PC-3 (cell line): ENCODE measurements at regions not wholly inside any gene's neighbourhood (a gene's known extent, or its start where the extent isn't known, plus 50 kb on each side); places are given as distances from the start of the nearest gene placed in this dataset.

Experiments
- ATAC-seq: fragments of 200-7000 bp; cut with Tn5 transposase; 2 replicates; pipeline ENCODE4 v1.9.1; 2020; ENCODE audit warnings: mild to moderate bottlenecking, moderate library complexity
- BruUV-seq: library from RNA; stranded (reverse); fragments of 400-500 nt; replicated peaks from 2 replicates; lab custom pipeline; 2021; lab: Mats Ljungman, UMichigan
- CTCF ChIA-PET: fragments of 300-600 bp; sonication (Branson Sonifier 250); formaldehyde crosslinking; loops from one replicate; lab custom pipeline; 2022; ENCODE audit warnings: antibody characterized with exemption; lab: Charles Lee
- POLR2A ChIA-PET: fragments of 300-600 bp; sonication (Branson Sonifier 250); formaldehyde crosslinking; loops from one replicate; lab custom pipeline; 2022; ENCODE audit warnings: antibody characterized with exemption; ENCODE audit not compliant: unreplicated experiment; lab: Charles Lee
- DNase-seq: peaks from one replicate; pipeline ENCODE4 v3.0.0-alpha.2; 2015
- H2AFZ ChIP-seq: fragments of 300-600 bp; sonication (generic); 2 replicates; pipeline ENCODE4 v1.6.0; 2016; ENCODE audit warnings: antibody characterized with exemption, low read length
- H3F3A ChIP-seq: fragments of 300-600 bp; sonication (generic); one replicate; pipeline ENCODE4 v1.6.0; 2017; ENCODE audit warnings: antibody characterized with exemption, low read length, control low read depth, mild to moderate bottlenecking; ENCODE audit not compliant: unreplicated experiment
- H3K27ac ChIP-seq: fragments of 300-600 bp; sonication (generic); 2 replicates; pipeline ENCODE4 v1.5.1; 2016; ENCODE audit warnings: mild to moderate bottlenecking, low read length
- H3K27me3 ChIP-seq: fragments of 300-600 bp; sonication (generic); 2 replicates; pipeline ENCODE4 v1.6.1; 2016; ENCODE audit warnings: low read length, mixed read lengths
- H3K36me3 ChIP-seq: fragments of 300-600 bp; sonication (generic); 2 replicates; pipeline ENCODE4 v1.6.1; 2016; ENCODE audit warnings: low read depth, mixed run types, low read length, mixed read lengths
- H3K4me1 ChIP-seq: fragments of 300-600 bp; sonication (generic); 2 replicates; pipeline ENCODE4 v1.5.1; 2016; ENCODE audit warnings: low read length; ENCODE audit not compliant: insufficient read depth
- H3K4me2 ChIP-seq: fragments of 300-600 bp; sonication (generic); 2 replicates; pipeline ENCODE4 v1.6.0; 2016; ENCODE audit warnings: low read length
- H3K4me3 ChIP-seq: fragments of 300-600 bp; sonication (generic); 2 replicates; pipeline ENCODE4 v1.5.1; 2016; ENCODE audit warnings: mild to moderate bottlenecking, low read length, mixed read lengths
- H3K79me2 ChIP-seq: fragments of 300-600 bp; sonication (generic); 2 replicates; pipeline ENCODE4 v1.6.1; 2017; ENCODE audit warnings: low read length, mixed read lengths
- H3K9ac ChIP-seq: fragments of 300-600 bp; sonication (generic); 2 replicates; pipeline ENCODE4 v1.6.0; 2016; ENCODE audit warnings: mild to moderate bottlenecking, low read length
- H3K9me2 ChIP-seq: fragments of 300-600 bp; sonication (generic); replicated peaks from 2 replicates; pipeline ENCODE4 v1.6.1; 2016; ENCODE audit warnings: mixed run types, low read length, mixed read lengths
- H3K9me3 ChIP-seq: fragments of 300-600 bp; sonication (generic); 2 replicates; pipeline ENCODE4 v1.6.1; 2016; ENCODE audit warnings: low read length, mixed read lengths
- H4K20me1 ChIP-seq: fragments of 300-600 bp; sonication (generic); 2 replicates; pipeline ENCODE4 v1.6.1; 2016; ENCODE audit warnings: low read length, mixed read lengths
- EZH2 ChIP-seq: fragments of 300-600 bp; sonication (generic); IDR thresholded peaks from one replicate; pipeline ENCODE4 v1.6.1; 2017; ENCODE audit warnings: antibody characterized with exemption, mild to moderate bottlenecking, low read length; ENCODE audit not compliant: unreplicated experiment
- EZH2phosphoT487 ChIP-seq: fragments of 300-600 bp; sonication (generic); IDR thresholded peaks from 2 replicates; pipeline ENCODE4 v1.6.1; 2018; ENCODE audit warnings: mild to moderate bottlenecking, antibody characterized with exemption, low read length, borderline replicate concordance
- intact Hi-C: fragments of 100-400 bp; cut with micrococcal nuclease; formaldehyde crosslinking; loops from 2 replicates; pipeline ENCODE4 v1.9.0; 2023
- TF ChIP-seq, protein P1 (sequence below): fragments of 300-600 bp; sonication (generic); conservative IDR thresholded peaks from 2 replicates; pipeline ENCODE4 v1.5.1; 2017; ENCODE audit warnings: antibody characterized with exemption, low read depth, mild to moderate bottlenecking, low read length

DNA sequence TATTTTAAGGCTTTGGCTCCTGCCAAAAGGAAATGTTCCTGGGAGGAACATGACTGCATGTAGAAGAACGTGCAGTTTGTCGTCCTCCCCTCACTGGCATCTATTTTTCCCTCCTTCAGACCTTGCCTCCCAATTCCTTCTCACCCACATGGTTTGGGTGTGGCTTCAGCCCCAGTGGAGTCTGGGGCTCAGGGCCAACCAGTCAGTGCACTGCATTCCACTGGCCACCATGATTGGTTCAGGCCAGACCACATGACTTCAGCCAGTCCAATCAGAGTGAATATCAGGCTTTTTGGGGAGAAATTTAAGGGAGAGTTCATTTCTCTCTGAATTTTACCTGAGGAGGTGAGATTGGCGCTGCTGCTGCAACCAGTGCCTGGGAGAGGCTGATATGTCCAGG is 171.6 kb downstream of the ZIC5 start:
- no peak overlapping the region for H3K4me2 ChIP-seq
- H3K4me3 ChIP-seq = no peak overlapping the region
- no peaks in the 10 kb centered on the region for H4K20me1 ChIP-seq
- H3F3A ChIP-seq = no peaks in the 10 kb centered on the region
- CTCF ChIA-PET = no interaction called here
- BruUV-seq = no TSS peak
- POLR2A ChIA-PET = no interaction called here
- H3K27me3 ChIP-seq = 0 out of 2 replicates have a peak, but pooled peaks cover 2% of the 10 kb centered on the region
- no peak overlapping the region for H3K27ac ChIP-seq
- TF ChIP-seq EZH2 = no peak
- TF ChIP-seq, protein P1, sequence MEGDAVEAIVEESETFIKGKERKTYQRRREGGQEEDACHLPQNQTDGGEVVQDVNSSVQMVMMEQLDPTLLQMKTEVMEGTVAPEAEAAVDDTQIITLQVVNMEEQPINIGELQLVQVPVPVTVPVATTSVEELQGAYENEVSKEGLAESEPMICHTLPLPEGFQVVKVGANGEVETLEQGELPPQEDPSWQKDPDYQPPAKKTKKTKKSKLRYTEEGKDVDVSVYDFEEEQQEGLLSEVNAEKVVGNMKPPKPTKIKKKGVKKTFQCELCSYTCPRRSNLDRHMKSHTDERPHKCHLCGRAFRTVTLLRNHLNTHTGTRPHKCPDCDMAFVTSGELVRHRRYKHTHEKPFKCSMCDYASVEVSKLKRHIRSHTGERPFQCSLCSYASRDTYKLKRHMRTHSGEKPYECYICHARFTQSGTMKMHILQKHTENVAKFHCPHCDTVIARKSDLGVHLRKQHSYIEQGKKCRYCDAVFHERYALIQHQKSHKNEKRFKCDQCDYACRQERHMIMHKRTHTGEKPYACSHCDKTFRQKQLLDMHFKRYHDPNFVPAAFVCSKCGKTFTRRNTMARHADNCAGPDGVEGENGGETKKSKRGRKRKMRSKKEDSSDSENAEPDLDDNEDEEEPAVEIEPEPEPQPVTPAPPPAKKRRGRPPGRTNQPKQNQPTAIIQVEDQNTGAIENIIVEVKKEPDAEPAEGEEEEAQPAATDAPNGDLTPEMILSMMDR = no peak
- TF ChIP-seq EZH2phosphoT487 = no peak
- H3K9me3 ChIP-seq = no peaks in the 10 kb centered on the region
- no peak overlapping the region for H3K9ac ChIP-seq
- no peaks in the 10 kb centered on the region for H3K4me1 ChIP-seq
- no peak for DNase-seq
- intact Hi-C loops = no loop called here
- H3K79me2 ChIP-seq = no peaks in the 10 kb centered on the region
- H3K9me2 ChIP-seq = no peaks in the 10 kb centered on the region
- no peak for ATAC-seq
- H2AFZ ChIP-seq = no peak overlapping the region
- H3K36me3 ChIP-seq = no peaks in the 10 kb centered on the region

DNA sequence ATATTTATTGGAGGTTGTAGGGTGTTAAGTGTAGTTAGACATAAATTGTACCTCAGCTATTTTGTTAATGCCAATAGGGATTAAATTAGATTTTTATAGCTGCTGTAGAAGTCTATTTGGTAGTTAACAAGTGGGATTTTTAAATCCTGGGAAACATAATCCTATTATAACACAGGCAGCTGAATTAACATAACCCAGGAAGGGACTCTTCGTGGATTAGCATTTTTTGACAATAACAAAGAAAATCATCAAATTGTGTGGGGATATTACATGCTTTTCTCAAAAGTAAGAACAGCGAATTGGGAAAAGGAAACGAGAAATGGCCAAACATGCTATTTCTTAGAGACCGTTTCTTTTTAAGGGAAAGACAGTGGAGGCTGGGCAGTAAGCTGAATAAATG is 172.8 kb downstream of the ZIC5 start:
- no peak overlapping the region for H3K9ac ChIP-seq
- no peak for ATAC-seq
- BruUV-seq = no TSS peak
- H3F3A ChIP-seq = no peaks in the 10 kb centered on the region
- H3K27me3 ChIP-seq = no peaks in the 10 kb centered on the region
- H3K79me2 ChIP-seq = no peaks in the 10 kb centered on the region
- no peak overlapping the region for H2AFZ ChIP-seq
- no peaks in the 10 kb centered on the region for H3K9me3 ChIP-seq
- POLR2A ChIA-PET = no interaction called here
- H3K4me3 ChIP-seq = no peak overlapping the region
- no peaks in the 10 kb centered on the region for H3K4me1 ChIP-seq
- H3K36me3 ChIP-seq = no peaks in the 10 kb centered on the region
- no peaks in the 10 kb centered on the region for H4K20me1 ChIP-seq
- no peak overlapping the region for H3K27ac ChIP-seq
- no peak overlapping the region for H3K4me2 ChIP-seq
- TF ChIP-seq EZH2phosphoT487 = no peak
- TF ChIP-seq, protein P1 = no peak
- TF ChIP-seq EZH2 = no peak
- intact Hi-C loops = no loop called here
- no peak for DNase-seq
- H3K9me2 ChIP-seq = no peaks in the 10 kb centered on the region
- CTCF ChIA-PET = no interaction called here

DNA sequence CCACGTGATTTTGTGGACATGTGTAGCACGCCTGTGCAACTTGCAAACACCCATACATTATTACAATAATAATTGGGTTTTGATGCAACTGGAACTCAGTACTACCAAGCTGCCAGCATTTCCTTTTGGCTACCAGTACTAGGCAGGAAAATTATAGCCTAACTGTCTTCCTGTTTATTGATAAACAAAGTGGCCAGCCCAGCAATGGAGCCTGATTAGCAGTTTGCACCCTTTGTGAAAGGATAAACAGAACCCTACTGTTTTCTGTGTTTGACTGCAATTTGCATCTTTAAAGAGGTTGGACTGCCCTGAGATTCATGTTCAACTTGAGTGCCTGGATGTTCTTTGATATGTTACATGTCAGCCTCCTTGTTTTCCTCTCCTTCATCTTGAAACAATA is 173.9 kb downstream of the ZIC5 start:
- no peaks in the 10 kb centered on the region for H3K36me3 ChIP-seq
- POLR2A ChIA-PET = no interaction called here

More for the DNA sequence above, 173.9 kb downstream of the ZIC5 start:
- H4K20me1 ChIP-seq = no peaks in the 10 kb centered on the region
- intact Hi-C loops = no loop called here
- no peak overlapping the region for H3K4me3 ChIP-seq
- no peak for DNase-seq
- no peak for ATAC-seq
- H3K9me3 ChIP-seq = no peaks in the 10 kb centered on the region
- CTCF ChIA-PET = no interaction called here
- no peak overlapping the region for H3K4me2 ChIP-seq
- no peak overlapping the region for H3K9ac ChIP-seq
- no peak overlapping the region for H3K27ac ChIP-seq
- no peak overlapping the region for H2AFZ ChIP-seq
- no peaks in the 10 kb centered on the region for H3K9me2 ChIP-seq
- H3K27me3 ChIP-seq = no peaks in the 10 kb centered on the region
- TF ChIP-seq EZH2phosphoT487 (no peak), EZH2 (no peak)
- TF ChIP-seq, protein P1 = no peak
- BruUV-seq = no TSS peak
- H3K79me2 ChIP-seq = no peaks in the 10 kb centered on the region
- H3F3A ChIP-seq = no peaks in the 10 kb centered on the region
- H3K4me1 ChIP-seq = no peaks in the 10 kb centered on the region
